Effector memory CD4-positive, alpha-beta T cell (primary cell): ENCODE measurements at regions not wholly inside any gene's neighbourhood (a gene's known extent, or its start where the extent isn't known, plus 50 kb on each side); places are given as distances from the start of the nearest gene placed in this dataset.
"Not testable (repeated sequence)": the region's sequence is repeated elsewhere in the genome, so short reads cannot be mapped to it uniquely, and the experiment has no call there.

Experiments
- DNase-seq, 3 donors: peaks; one replicate each; pipeline ENCODE4 v3.0.0-alpha.2; 2020
- H3K27ac ChIP-seq: 2 replicates; pipeline ENCODE4 v1.7.0; 2013; ENCODE audit warnings: mild to moderate bottlenecking, low read length, moderate library complexity; ENCODE audit not compliant: insufficient read depth, poor library complexity, severe bottlenecking
- H3K27me3 ChIP-seq: replicated peaks from 2 replicates; pipeline ENCODE4 v1.7.0; 2013; ENCODE audit warnings: mild to moderate bottlenecking, low read length; ENCODE audit not compliant: insufficient read depth, control insufficient read depth, poor library complexity, severe bottlenecking
- H3K36me3 ChIP-seq: 2 replicates; pipeline ENCODE4 v1.7.0; 2013; ENCODE audit warnings: mild to moderate bottlenecking, low read length, moderate library complexity; ENCODE audit not compliant: control insufficient read depth, insufficient read depth
- H3K4me1 ChIP-seq: 2 replicates; pipeline ENCODE4 v1.7.0; 2013; ENCODE audit warnings: low read length, mild to moderate bottlenecking; ENCODE audit not compliant: control insufficient read depth, insufficient read depth, poor library complexity, severe bottlenecking
- H3K4me3 ChIP-seq: 2 replicates; pipeline ENCODE4 v1.7.0; 2013; ENCODE audit warnings: low read length, low read depth, mild to moderate bottlenecking; ENCODE audit not compliant: insufficient read depth, poor library complexity, severe bottlenecking
- H3K9me3 ChIP-seq: 2 replicates; pipeline ENCODE4 v1.7.0; 2013; ENCODE audit warnings: mild to moderate bottlenecking, low read length, moderate library complexity; ENCODE audit not compliant: control insufficient read depth

DNA sequence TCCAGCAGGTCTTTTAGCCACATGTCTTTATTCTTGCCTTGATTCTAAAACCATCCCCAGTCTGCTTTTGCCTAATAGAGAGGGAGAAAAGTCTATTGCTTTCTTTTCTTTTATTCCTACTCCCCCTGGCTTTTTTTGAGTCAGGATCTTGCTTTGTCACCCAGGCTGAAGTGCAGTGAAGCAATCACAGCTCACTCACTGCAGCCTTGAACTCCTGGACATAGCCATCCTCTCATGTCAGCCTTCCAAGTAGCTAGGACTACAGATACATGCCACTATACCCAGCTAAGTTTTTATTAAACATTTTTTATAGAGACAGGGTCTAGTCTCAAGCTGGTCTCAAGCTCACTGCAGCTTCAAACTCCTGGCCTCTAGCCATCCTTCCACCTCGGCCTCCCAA is 72.5 kb upstream of the PAXBP1 start:
- Histone ChIP-seq H3K9me3 (no peaks in the 10 kb centered on the region), H3K27me3 (no peaks in the 10 kb centered on the region), H3K27ac (no peak overlapping the region), H3K4me1 (no peaks in the 10 kb centered on the region), H3K36me3 (no peaks in the 10 kb centered on the region), H3K4me3 (no peak overlapping the region)
- no peak for DNase-seq

DNA sequence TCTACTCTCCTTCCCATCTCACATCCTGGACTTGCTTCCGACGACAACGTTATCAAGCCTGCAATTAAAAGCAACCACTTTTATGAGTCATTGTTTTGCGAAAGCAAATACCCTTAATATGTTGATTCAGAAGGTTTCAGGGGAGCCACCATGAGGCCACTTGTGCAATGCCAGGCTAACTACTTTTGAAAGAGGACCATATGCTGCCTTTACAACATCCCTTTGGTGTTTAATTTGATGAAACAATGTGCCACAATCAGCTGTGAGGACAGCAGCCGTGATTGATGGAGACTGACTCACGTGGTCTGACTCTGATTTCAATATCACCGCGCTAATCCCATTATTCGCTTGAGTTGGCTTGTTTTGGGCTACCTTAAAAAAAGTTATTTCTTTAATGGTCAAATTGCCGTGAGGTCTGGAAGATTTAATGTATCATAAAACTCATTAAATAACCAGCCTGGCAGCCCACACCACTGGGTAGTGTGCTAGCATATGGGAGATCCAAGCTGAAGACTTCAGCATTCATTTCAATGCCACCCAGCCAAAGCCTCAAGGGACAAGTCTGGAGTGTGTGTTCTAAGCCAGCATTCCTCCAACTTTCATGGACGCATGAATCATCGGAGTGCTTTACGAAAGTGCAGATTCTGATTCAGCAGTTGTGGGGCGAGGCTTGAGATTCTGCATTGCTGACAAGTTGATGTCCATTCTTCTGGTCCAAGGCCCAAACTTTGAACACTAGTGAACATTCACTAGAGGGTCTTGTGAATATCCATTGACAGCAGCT is 73.3 kb upstream of the PAXBP1 start:
- no peaks in the 10 kb centered on the region for H3K36me3 ChIP-seq
- no peak overlapping the region for H3K4me3 ChIP-seq
- no peak overlapping the region for H3K27ac ChIP-seq
- no peaks in the 10 kb centered on the region for H3K27me3 ChIP-seq
- DNase-seq, result no peak
- H3K4me1 ChIP-seq, result no peaks in the 10 kb centered on the region
- H3K9me3 ChIP-seq, result no peaks in the 10 kb centered on the region

DNA sequence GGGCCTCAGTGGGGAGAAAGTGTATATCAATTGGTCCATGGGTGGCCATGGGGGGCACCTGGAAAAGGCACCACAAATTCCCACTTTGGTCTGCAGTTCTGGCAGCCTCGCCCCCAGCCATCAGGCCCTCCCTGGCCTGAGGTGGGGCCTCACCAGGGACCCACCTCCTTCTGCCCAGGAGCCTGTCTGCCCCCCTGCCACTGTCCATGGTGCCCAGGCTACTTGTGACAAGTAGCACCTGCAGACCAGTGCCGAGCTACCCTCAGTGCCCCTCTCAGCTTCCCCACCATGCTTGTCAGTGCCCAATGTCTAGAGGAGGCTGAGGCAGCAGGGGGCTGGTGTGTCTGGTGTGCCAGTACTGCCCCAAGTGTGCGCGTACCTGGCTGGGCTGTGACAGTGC is 87.1 kb upstream of the PAXBP1 start:
- no peak for DNase-seq
- H3K27ac ChIP-seq, result no peak overlapping the region
- H3K36me3 ChIP-seq, result no peaks in the 10 kb centered on the region
- H3K9me3 ChIP-seq, result no peaks in the 10 kb centered on the region
- H3K4me1 ChIP-seq, result no peaks in the 10 kb centered on the region
- H3K4me3 ChIP-seq, result no peak overlapping the region
- H3K27me3 ChIP-seq, result no peaks in the 10 kb centered on the region

DNA sequence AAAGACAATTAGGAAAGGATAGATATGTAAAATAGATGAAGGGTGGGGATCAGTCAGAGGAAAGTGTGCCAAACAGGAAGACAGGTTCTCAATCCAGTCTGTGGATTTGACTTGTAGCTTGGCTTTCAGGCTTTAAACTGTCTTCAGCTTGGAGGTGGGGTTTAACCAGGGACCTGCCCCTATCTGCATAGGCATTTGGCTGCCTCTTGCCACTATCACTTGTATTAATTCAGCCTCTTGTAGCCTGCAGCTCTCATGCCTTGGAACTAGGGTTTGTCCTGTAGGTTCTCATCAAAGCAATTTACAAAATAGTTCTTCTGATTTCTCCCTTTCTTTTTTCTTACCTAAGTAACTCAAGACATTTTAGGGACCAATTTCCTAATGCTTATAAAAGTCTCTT is 88.8 kb upstream of the PAXBP1 start:
- no peak for DNase-seq
- Histone ChIP-seq H3K36me3 (no peaks in the 10 kb centered on the region), H3K27me3 (no peaks in the 10 kb centered on the region), H3K27ac (no peak overlapping the region), H3K4me1 (no peaks in the 10 kb centered on the region), H3K4me3 (no peak overlapping the region), H3K9me3 (no peaks in the 10 kb centered on the region)

DNA sequence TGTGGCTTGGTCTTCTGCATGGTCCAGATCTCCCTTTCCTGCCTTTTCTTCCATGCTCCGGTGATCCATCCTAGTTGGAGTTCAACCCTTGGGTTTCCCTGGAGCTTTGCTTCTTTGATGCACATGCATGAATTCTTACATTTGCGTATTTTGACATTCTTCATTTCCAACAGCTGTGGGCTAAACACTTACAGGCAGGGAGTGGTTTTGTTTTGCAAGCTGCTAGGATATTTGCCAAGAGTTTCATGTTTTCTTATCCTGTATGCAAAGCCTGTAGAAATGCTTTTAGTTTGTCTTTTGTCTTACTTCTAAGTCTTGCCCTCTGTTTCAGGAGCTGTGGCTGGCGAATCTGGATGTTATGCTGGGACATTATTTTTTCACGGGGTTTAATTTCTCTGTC is 90.3 kb upstream of the PAXBP1 start:
- no peak overlapping the region for H3K4me3 ChIP-seq
- H3K9me3 ChIP-seq, result no peaks in the 10 kb centered on the region
- H3K27me3 ChIP-seq, result no peaks in the 10 kb centered on the region
- no peak for DNase-seq
- no peak overlapping the region for H3K27ac ChIP-seq
- H3K36me3 ChIP-seq, result no peaks in the 10 kb centered on the region
- no peaks in the 10 kb centered on the region for H3K4me1 ChIP-seq

- Histone ChIP-seq H3K27ac (no peak overlapping the region), H3K27me3 (no peaks in the 10 kb centered on the region), H3K9me3 (no peaks in the 10 kb centered on the region), H3K4me1 (no peaks in the 10 kb centered on the region), H3K36me3 (no peaks in the 10 kb centered on the region), H3K4me3 (no peak overlapping the region)
- no peak for DNase-seq
These were observed 96.0 kb upstream of the PAXBP1 start for GRCh38 chr21:32867597-32867996.

DNA sequence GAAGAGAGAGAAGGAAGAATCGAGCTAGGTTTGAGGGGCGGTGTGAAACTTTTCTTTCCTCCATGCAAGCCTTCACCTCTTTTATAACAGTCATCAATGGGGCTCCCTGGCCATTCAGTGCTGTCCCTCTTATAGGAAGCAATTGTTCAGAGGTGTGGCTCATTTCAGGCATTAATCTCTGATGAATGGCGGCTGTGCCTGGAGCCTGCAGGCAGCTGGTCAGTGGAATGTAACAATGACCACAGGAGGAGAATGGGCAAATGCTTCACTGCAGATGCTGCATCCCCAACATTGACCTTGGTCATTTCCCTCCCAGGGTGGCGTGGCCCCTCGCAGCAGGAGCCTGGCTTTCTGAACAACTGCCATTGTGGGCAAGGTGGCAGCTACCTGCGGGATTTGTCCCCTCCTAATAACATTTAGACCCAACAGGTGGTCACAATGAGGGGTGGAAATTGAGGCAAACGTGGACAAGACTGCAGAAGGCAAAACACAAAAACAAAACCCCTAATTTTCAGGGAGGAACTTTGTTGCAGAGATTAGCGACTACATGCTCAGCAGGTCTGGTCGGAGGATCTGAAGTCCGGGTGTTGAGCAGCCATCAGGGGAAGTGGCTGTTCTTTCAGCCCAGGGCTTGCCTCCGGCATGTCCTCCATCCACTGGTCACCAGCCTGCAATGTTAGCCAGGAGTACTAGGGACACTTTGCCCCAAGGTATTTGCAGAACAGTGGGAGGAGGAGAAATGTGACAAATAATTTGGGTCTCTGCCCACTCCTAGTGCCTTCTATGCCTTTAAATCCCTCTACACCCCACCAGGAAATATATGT is 97.3 kb upstream of the PAXBP1 start:
- H3K27me3 ChIP-seq, result no peaks in the 10 kb centered on the region

GRCh38 chr21:32869459-32869858 is 97.9 kb upstream of the PAXBP1 start:
- Histone ChIP-seq H3K9me3 (no peaks in the 10 kb centered on the region), H3K36me3 (no peaks in the 10 kb centered on the region), H3K27ac (no peak overlapping the region), H3K4me3 (no peak overlapping the region), H3K27me3 (no peaks in the 10 kb centered on the region), H3K4me1 (no peaks in the 10 kb centered on the region)
- no peak for DNase-seq

More for the DNA sequence above, 97.3 kb upstream of the PAXBP1 start:
- Histone ChIP-seq H3K4me3 (no peak overlapping the region), H3K4me1 (no peaks in the 10 kb centered on the region), H3K9me3 (no peaks in the 10 kb centered on the region), H3K27ac (no peak overlapping the region), H3K36me3 (no peaks in the 10 kb centered on the region)
- no peak for DNase-seq

- H3K36me3 ChIP-seq, result no peaks in the 10 kb centered on the region
- H3K27ac ChIP-seq, result no peak overlapping the region
- H3K4me1 ChIP-seq, result no peaks in the 10 kb centered on the region
- H3K4me3 ChIP-seq, result no peak overlapping the region
- H3K27me3 ChIP-seq, result no peaks in the 10 kb centered on the region
- DNase-seq, result no peak
- no peaks in the 10 kb centered on the region for H3K9me3 ChIP-seq
These were observed 104.9 kb upstream of the PAXBP1 start for GRCh38 chr21:32876426-32876825.

- not testable (repeated sequence) for H3K36me3 ChIP-seq, DNase-seq, H3K9me3 ChIP-seq, H3K4me1 ChIP-seq, H3K4me3 ChIP-seq, H3K27me3 ChIP-seq, H3K27ac ChIP-seq
These were observed 106.3 kb upstream of the PAXBP1 start for GRCh38 chr21:32877888-32878287.
